PC-9 (cell line): ENCODE measurements at regions not wholly inside any gene's neighbourhood (a gene's known extent, or its start where the extent isn't known, plus 50 kb on each side); places are given as distances from the start of the nearest gene placed in this dataset.

Source experiments
- CTCF ChIP-seq: fragments of 200-600 bp; sonication (generic); conservative IDR thresholded peaks from 2 replicates; pipeline ENCODE4 v1.6.1; 2017; ENCODE audit warnings: mixed run types, antibody characterized with exemption, mild to moderate bottlenecking, moderate library complexity
- EZH2 ChIP-seq: fragments of 200-600 bp; sonication (generic); IDR thresholded peaks from 2 replicates; pipeline ENCODE4 v1.8.0; 2017; ENCODE audit warnings: antibody characterized with exemption, low read depth

- TF ChIP-seq CTCF (no peak), EZH2 (no peak)
Observed at GRCh38 chr2:118489712-118490299, 357.6 kb downstream of the EN1 start.
